KOPT-K1 (cell line): ENCODE measurements at regions not wholly inside any gene's neighbourhood (a gene's known extent, or its start where the extent isn't known, plus 50 kb on each side); places are given as distances from the start of the nearest gene placed in this dataset.

Source experiments
- H3K27ac ChIP-seq: fragments of 200-600 bp; sonication (generic); 2 replicates; pipeline ENCODE4 v1.5.1; 2016; ENCODE audit warnings: antibody characterized with exemption, mild to moderate bottlenecking, low read depth, low read length; ENCODE audit not compliant: poor library complexity, severe bottlenecking
- H3K36me3 ChIP-seq: fragments of 200-600 bp; sonication (generic); 2 replicates; pipeline ENCODE4 v1.5.1; 2017; ENCODE audit warnings: antibody characterized with exemption, mild to moderate bottlenecking, low read length, moderate library complexity; ENCODE audit not compliant: insufficient read depth
- H3K9me3 ChIP-seq: fragments of 200-600 bp; sonication (generic); 2 replicates; pipeline ENCODE4 v1.5.1; 2017; ENCODE audit warnings: antibody characterized with exemption, low read length, mild to moderate bottlenecking; ENCODE audit not compliant: insufficient read depth, poor library complexity, severe bottlenecking

GRCh38 chr1:198015309-198015708, 98.1 kb downstream of the LHX9 start:
- Histone ChIP-seq H3K27ac (no peak overlapping the region), H3K9me3 (peaks cover 13% of the 10 kb centered on the region), H3K36me3 (no peaks in the 10 kb centered on the region)

- H3K27ac ChIP-seq = no peak overlapping the region
- H3K36me3 ChIP-seq = no peaks in the 10 kb centered on the region
- H3K9me3 ChIP-seq = no peaks in the 10 kb centered on the region
These were observed 101.4 kb downstream of the LHX9 start for GRCh38 chr1:198018529-198018928.

DNA sequence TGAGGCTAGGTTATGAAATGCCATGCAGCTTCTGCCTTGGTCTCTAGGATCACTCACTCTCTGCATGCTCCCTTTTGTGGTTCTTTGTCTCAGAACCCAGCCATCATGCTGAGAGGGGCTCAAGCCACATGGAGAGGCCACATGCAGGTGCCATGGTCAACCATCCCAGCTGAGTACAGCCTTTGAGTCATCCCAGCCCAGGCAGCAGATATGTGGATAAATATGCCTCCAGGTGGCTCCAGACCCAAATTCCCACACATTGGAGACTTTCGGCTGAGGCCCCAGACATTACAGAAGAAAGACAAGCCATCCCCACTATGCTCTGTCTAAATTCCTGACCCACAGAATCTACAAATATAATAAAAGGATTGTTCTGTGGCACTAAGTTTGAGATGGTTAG, 102.0 kb downstream of the LHX9 start:
- no peaks in the 10 kb centered on the region for H3K36me3 ChIP-seq
- H3K9me3 ChIP-seq = no peaks in the 10 kb centered on the region
- no peak overlapping the region for H3K27ac ChIP-seq

DNA sequence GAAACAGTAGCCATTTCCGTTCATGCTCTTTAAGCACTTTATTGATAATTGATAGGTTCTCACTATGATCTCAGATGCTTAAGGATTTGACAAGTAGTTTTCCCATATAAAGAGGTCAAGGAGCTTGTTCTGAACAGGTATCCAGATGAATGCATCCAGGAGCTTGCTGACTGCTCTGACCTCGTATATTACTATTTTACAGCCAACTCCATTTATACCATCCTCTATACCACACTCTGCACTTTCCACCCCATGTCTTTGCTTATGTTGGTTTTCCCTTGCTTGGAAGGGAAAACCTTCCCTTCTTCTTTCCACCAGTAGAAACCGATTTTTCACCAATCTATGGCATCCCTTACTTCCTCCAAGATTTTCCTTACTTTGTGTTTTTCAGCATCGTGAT, 107.2 kb downstream of the LHX9 start:
- no peaks in the 10 kb centered on the region for H3K36me3 ChIP-seq
- H3K27ac ChIP-seq = no peak overlapping the region
- H3K9me3 ChIP-seq = no peaks in the 10 kb centered on the region

GRCh38 chr1:198024782-198025181, 107.6 kb downstream of the LHX9 start:
- Histone ChIP-seq H3K36me3 (no peaks in the 10 kb centered on the region), H3K9me3 (no peaks in the 10 kb centered on the region), H3K27ac (no peak overlapping the region)

- Histone ChIP-seq H3K9me3 (no peaks in the 10 kb centered on the region), H3K27ac (no peak overlapping the region), H3K36me3 (no peaks in the 10 kb centered on the region)
These were observed 113.5 kb downstream of the LHX9 start for GRCh38 chr1:198030682-198031081.

- no peak overlapping the region for H3K27ac ChIP-seq
- H3K9me3 ChIP-seq = no peaks in the 10 kb centered on the region
- H3K36me3 ChIP-seq = no peaks in the 10 kb centered on the region
These were observed 113.9 kb downstream of the LHX9 start for GRCh38 chr1:198031086-198031485.

DNA sequence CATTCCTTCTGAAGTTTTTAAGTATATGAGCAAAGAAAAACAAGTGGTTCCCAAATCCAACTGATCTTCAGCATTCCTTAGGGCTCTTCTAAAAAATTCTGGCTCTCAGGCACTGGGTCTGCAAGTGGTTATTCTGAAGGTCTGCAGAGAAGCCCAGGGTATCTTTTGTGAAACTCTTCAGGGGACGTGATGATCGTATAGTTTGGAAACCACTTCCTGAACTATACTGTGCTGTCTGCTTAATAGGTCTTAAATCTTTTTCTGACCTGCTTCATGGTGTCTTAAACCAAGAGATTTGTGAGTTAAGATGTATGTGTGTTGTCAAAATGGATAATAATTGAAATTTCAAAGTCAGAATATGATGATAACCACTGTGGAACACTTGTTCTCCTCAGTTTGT, 115.5 kb downstream of the LHX9 start:
- H3K9me3 ChIP-seq = no peaks in the 10 kb centered on the region
- no peaks in the 10 kb centered on the region for H3K36me3 ChIP-seq
- H3K27ac ChIP-seq = no peak overlapping the region

DNA sequence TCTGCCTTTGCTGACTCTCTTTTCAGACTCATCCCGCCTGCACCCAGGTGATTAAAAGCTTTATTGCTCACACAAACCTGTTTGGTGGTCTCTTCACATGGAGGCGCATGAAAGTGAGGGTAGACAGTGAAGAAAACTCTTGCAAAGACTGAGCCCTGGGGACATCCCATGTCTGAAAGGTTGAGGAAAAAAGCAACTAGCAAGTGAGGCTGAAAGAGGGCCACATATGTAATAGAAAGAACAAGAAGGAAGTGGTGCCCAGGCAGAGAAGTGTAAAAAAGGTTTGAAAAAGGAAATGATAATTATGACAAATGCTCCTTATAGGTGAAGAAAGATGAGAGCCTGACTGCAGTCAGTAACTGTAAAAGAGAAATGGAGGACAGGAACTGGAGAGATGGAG, 115.9 kb upstream of the NEK7 start:
- Histone ChIP-seq H3K36me3 (no peaks in the 10 kb centered on the region), H3K9me3 (peaks cover under 1% of the 10 kb centered on the region), H3K27ac (no peak overlapping the region)

GRCh38 chr1:198042168-198042567, 114.6 kb upstream of the NEK7 start:
- no peak overlapping the region for H3K27ac ChIP-seq
- peaks cover 12% of the 10 kb centered on the region for H3K9me3 ChIP-seq
- no peaks in the 10 kb centered on the region for H3K36me3 ChIP-seq

DNA sequence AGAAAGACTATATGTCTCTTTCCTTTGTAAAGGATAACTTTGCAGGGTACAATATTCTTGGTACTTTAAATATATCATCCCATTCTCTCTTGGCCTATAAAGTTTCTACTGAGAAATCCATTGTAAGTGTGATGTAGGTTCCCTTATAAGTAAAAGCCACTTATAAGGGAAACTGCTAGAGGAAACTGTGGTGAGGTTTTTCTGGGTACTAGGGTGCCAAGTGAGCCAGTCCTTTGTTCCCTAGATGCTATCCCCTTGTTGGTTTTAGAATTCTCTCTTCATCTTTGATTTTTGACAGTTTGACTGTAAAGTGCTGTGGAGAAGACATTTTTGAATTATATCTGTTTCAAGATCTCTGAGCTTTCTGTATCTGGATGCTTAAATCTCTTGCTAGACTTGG, 108.9 kb upstream of the NEK7 start:
- H3K27ac ChIP-seq = peak overlapping the region; percentile 79
- peaks cover 39% of the 10 kb centered on the region for H3K9me3 ChIP-seq
- no peaks in the 10 kb centered on the region for H3K36me3 ChIP-seq

DNA sequence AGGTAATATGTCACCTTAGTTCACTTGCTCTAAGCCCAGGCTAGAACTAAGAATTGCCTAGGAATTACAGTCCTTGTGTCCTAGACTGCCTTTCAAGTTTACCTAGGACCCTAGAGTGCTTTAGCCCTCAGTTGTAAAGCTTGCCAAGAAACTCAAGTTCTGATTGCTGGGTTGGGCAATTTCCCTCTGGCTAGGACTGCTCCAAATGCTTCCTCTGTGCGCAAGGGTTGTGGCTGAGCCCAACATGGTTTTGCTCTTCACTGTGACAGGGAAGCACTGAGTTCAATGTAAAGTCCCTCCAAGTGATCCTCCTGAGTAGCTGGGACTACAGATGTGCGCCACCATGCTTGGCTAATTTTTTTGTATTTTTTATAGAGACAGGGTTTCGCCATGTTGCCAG, 102.3 kb upstream of the NEK7 start:
- Histone ChIP-seq H3K27ac (no peak overlapping the region), H3K9me3 (peaks cover 34% of the 10 kb centered on the region), H3K36me3 (no peaks in the 10 kb centered on the region)

GRCh38 chr1:198056255-198056654, 100.5 kb upstream of the NEK7 start:
- Histone ChIP-seq H3K27ac (no peak overlapping the region), H3K36me3 (no peaks in the 10 kb centered on the region), H3K9me3 (peaks cover 20% of the 10 kb centered on the region)

- Histone ChIP-seq H3K36me3 (no peaks in the 10 kb centered on the region), H3K27ac (no peak overlapping the region), H3K9me3 (no peaks in the 10 kb centered on the region)
These were observed 92.6 kb upstream of the NEK7 start for GRCh38 chr1:198064181-198064580.

DNA sequence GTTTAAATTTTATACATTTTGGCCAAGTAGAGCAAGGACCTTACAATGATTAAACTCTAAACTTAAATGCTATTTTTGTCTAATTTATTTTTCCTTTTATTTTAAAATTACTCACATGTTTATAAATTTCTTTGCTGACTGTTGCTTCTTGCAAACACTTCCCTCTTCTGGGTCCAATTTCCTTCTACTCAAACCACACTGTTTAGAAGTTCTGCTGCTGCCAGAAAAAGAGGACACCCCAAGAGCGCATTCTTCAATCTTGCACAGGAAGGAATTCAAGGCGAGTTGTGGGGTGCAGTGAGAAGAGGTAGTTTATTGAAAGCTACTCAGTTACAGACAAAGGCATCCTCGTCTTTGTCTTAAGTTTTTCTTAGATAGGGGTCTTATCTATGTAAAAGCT, 88.5 kb upstream of the NEK7 start:
- peaks cover 14% of the 10 kb centered on the region for H3K9me3 ChIP-seq
- no peaks in the 10 kb centered on the region for H3K36me3 ChIP-seq
- H3K27ac ChIP-seq = no peak overlapping the region

DNA sequence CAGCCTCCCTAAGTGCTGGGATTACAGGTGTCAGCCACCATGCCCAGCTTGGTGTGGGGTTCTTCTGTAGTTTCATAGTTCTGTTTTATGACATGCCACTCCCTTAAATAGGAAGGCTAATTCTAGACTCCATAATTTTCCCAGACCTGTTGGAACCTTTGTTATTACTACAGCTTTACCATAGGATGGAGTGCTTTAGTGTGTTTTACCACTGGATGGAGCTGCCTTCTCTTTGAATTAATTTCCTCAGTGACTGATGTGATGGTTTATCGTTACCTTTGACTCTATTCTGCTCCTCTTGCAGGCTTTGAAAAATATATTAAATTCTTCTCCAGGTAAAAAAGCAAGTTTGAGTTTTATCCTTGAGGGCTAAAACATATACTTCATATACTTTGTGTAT, 84.6 kb upstream of the NEK7 start:
- Histone ChIP-seq H3K27ac (no peak overlapping the region), H3K36me3 (no peaks in the 10 kb centered on the region), H3K9me3 (peaks cover 14% of the 10 kb centered on the region)

DNA sequence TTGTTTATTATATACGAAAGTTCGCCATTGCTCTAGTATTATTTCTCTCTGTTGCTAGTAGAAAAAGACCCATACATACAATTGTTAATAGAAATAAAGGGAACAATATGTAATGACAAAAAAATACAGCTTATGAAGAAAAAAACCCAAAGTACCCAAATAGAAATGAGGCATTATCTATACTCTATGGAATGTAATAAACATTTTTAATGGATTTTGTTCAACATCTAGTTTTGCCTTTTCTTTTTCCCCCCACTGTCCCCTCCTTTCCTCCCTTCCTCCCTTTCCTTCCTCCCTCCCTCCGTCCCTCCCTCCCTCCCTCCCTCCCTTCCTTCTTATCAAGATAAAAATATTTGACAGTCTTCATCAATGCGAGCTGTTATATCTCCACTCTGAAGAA, 81.5 kb upstream of the NEK7 start:
- Histone ChIP-seq H3K9me3 (peaks cover 26% of the 10 kb centered on the region), H3K27ac (no peak overlapping the region), H3K36me3 (no peaks in the 10 kb centered on the region)
